ENCODE measurements at regions not wholly inside any gene's neighbourhood (a gene's known extent, or its start where the extent isn't known, plus 50 kb on each side); places are given as distances from the start of the nearest gene placed in this dataset.

DNA sequence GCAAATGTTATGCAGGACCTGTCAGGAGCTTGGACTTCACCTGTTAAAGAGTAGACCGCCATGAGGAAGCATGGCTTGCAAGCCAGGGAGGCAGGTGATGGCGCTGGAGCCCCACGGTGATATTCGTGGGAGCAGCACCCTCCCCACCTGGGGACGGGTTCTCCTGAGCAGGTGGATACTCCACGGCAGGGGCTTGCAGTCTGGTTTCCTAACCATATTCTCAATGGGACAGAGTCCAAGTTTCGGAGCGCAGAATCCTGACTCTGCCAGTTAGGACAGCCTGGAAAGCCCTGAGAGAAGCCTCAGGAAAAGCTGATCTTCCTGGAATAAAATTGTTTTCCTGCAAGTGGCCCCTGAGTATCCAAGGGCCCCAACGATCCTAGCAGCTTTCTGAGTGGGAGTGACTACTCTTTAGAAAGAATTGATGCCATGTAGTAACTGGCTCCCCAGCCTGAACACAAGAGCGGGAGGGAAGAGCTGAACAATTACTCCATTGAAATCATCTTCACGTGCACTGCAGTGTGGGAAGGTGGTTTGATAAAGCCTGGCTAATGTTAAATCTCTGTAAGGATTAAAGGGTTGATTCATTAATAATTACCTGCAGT is 146.3 kb upstream of the RAB4A start:
- TF ChIP-seq, protein P1, sequence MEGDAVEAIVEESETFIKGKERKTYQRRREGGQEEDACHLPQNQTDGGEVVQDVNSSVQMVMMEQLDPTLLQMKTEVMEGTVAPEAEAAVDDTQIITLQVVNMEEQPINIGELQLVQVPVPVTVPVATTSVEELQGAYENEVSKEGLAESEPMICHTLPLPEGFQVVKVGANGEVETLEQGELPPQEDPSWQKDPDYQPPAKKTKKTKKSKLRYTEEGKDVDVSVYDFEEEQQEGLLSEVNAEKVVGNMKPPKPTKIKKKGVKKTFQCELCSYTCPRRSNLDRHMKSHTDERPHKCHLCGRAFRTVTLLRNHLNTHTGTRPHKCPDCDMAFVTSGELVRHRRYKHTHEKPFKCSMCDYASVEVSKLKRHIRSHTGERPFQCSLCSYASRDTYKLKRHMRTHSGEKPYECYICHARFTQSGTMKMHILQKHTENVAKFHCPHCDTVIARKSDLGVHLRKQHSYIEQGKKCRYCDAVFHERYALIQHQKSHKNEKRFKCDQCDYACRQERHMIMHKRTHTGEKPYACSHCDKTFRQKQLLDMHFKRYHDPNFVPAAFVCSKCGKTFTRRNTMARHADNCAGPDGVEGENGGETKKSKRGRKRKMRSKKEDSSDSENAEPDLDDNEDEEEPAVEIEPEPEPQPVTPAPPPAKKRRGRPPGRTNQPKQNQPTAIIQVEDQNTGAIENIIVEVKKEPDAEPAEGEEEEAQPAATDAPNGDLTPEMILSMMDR (IDR thresholded peaks at IDR 0.05; ENCODE audit: low read depth, low read length): no peak
- Histone ChIP-seq H3K4me1 (ENCODE audit: low read length) (peaks cover 31% of the 10 kb centered on the region), H2AFZ (ENCODE audit: low read depth, low read length) (no peak overlapping the region), H3K9ac (ENCODE audit: low read length) (no peak overlapping the region), H3K27me3 (ENCODE audit: low read depth, low read length) (peaks cover 49% of the 10 kb centered on the region), H3K79me2 (ENCODE audit: low read length) (no peaks in the 10 kb centered on the region), H4K20me1 (ENCODE audit: insufficient read depth, low read length) (no peaks in the 10 kb centered on the region), H3K36me3 (replicated peaks; ENCODE audit: low read depth, low read length) (no peaks in the 10 kb centered on the region), H3K4me2 (ENCODE audit: low read length) (no peak overlapping the region), H3K9me3 (ENCODE audit: insufficient read depth, low read length) (no peaks in the 10 kb centered on the region), H3K27ac (ENCODE audit: low read length) (no peak overlapping the region), H3K4me3 (ENCODE audit: low read length) (no peak overlapping the region)

DNA sequence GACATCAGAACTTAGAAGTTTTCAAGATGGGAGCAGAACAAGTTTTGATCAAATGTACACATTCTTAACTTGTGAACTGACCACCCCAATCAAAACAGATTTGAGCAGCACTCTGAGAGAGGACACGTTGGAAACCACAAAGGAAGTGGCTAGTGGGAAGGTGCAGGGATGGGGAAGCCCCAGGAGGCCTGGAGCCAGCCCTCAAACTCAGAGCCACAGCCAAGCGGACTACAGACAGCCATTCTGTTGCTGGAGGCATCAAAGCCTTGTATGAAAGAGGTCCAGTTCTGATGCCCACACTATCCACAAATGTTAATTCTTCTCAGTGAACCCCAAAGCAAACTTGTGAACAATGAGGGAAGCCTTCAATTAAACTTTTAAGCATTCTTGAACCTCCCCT is 143.6 kb upstream of the RAB4A start:
- Histone ChIP-seq H3K4me1 (ENCODE audit: low read length) (peaks cover 38% of the 10 kb centered on the region), H3K27me3 (ENCODE audit: low read depth, low read length) (peaks cover 70% of the 10 kb centered on the region), H3K27ac (ENCODE audit: low read length) (no peak overlapping the region; the same call in 1 of the 2 replicates), H3K9me3 (ENCODE audit: insufficient read depth, low read length) (no peaks in the 10 kb centered on the region), H3K4me2 (ENCODE audit: low read length) (peak overlapping the region; percentile 53), H4K20me1 (ENCODE audit: insufficient read depth, low read length) (no peaks in the 10 kb centered on the region), H3K36me3 (replicated peaks; ENCODE audit: low read depth, low read length) (no peaks in the 10 kb centered on the region), H3K4me3 (ENCODE audit: low read length) (peak overlapping the region; percentile 0; the same call in 1 of the 2 replicates), H3K9ac (ENCODE audit: low read length) (peak overlapping the region; percentile 1; the same call in 1 of the 2 replicates), H2AFZ (ENCODE audit: low read depth, low read length) (peak overlapping the region; percentile 19; the same call in 1 of the 2 replicates), H3K79me2 (ENCODE audit: low read length) (no peaks in the 10 kb centered on the region)
- no peak for TF ChIP-seq EZH2phosphoT487 (IDR thresholded peaks at IDR 0.05; ENCODE audit: low read depth)
- TF ChIP-seq, protein P1 (IDR thresholded peaks at IDR 0.05; ENCODE audit: low read depth, low read length): no peak

DNA sequence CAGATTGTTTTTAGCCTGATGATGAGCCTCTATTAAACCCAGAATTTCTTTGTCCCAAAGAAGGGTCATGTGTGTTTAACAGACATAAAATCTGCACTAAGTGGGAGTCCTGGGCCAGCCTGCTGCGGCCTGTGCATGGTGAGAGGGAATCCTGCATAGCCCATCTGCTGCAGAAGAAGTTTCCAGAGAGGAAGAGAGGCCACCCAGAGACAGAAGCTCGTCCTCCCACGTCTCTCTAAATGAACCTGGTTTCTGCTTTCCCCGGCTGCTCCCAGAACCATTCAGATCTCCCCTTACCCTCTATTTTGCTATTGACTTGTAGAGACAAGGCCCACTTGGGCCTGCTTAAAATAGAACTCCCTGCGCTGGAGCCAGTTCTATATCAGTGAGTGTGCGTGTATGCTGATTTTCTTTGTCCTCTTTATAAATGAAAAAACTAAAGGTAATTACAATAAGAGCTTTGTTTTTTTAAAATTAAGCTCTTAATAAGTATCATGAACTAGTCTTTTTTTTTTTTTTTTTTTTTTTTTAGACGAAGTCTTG is 142.8 kb upstream of the RAB4A start:
- TF ChIP-seq EZH2phosphoT487 (IDR thresholded peaks at IDR 0.05; ENCODE audit: low read depth): no peak
- TF ChIP-seq, protein P1 (IDR thresholded peaks at IDR 0.05; ENCODE audit: low read depth, low read length): no peak
- H3K27me3 ChIP-seq (ENCODE audit: low read depth, low read length): peaks cover 62% of the 10 kb centered on the region

DNA sequence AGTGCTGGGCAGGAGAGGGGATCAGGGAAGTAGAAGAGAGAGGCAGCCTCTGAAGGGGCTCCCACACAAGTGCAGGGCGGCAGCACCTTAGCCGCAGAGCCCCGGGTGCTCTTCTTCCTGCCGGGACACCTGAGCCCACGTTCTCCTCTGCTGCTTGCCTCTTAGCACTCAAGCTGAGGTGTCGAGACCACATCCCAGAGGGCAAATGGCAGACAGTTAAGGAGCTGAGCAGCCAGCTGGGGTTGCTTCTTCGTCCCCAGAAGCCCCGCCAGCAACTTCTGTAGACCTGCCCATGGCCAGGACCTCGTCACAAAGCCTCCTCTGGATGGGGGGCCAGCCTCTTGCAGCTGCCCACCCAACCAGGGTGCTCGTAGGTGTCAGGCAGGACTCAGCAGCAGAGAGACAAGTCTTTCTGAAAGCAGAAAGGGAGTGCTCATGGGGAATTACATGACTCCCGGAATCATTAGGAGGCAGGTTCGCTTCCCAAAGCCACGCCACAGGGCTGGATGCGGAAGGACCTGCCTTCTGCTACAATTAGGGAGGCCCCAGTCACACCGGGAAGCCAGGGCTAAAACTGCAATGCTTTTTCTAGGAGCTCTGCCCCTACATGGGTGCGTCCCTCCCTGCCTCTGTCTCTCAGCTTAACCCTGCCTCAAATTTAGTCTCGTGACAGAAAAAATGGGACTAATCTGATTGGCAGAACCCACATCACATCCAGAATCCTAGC is 141.4 kb upstream of the RAB4A start:
- peak overlapping the region; percentile 63 for H3K4me2 ChIP-seq (ENCODE audit: low read length)
- no peaks in the 10 kb centered on the region for H3K79me2 ChIP-seq (ENCODE audit: low read length)
- peak overlapping the region; percentile 10; the same call in 1 of the 2 replicates for H3K9ac ChIP-seq (ENCODE audit: low read length)
- no peak overlapping the region for H3K27ac ChIP-seq (ENCODE audit: low read length)
- H4K20me1 ChIP-seq (ENCODE audit: insufficient read depth, low read length): no peaks in the 10 kb centered on the region
- H3K9me3 ChIP-seq (ENCODE audit: insufficient read depth, low read length): peaks cover 12% of the 10 kb centered on the region; the same call in 1 of the 2 replicates
- H2AFZ ChIP-seq (ENCODE audit: low read depth, low read length): peak overlapping the region; percentile 28; the same call in 1 of the 2 replicates
- H3K4me1 ChIP-seq (ENCODE audit: low read length): peaks cover 51% of the 10 kb centered on the region
- no peaks in the 10 kb centered on the region for H3K36me3 ChIP-seq (replicated peaks; ENCODE audit: low read depth, low read length)
- peak overlapping the region; percentile 55 for H3K4me3 ChIP-seq (ENCODE audit: low read length)
- H3K27me3 ChIP-seq (ENCODE audit: low read depth, low read length): peaks cover 49% of the 10 kb centered on the region
- TF ChIP-seq EZH2phosphoT487 (IDR thresholded peaks at IDR 0.05; ENCODE audit: low read depth): no peak
- TF ChIP-seq, protein P1 (IDR thresholded peaks at IDR 0.05; ENCODE audit: low read depth, low read length): no peak

More for the DNA sequence above, 142.8 kb upstream of the RAB4A start:
- Histone ChIP-seq H3K4me1 (ENCODE audit: low read length) (peaks cover 41% of the 10 kb centered on the region), H2AFZ (ENCODE audit: low read depth, low read length) (no peak overlapping the region), H3K79me2 (ENCODE audit: low read length) (no peaks in the 10 kb centered on the region), H4K20me1 (ENCODE audit: insufficient read depth, low read length) (no peaks in the 10 kb centered on the region), H3K36me3 (replicated peaks; ENCODE audit: low read depth, low read length) (no peaks in the 10 kb centered on the region), H3K9me3 (ENCODE audit: insufficient read depth, low read length) (peaks cover 2% of the 10 kb centered on the region; the same call in 1 of the 2 replicates), H3K27ac (ENCODE audit: low read length) (no peak overlapping the region; the same call in 1 of the 2 replicates), H3K4me2 (ENCODE audit: low read length) (peak overlapping the region; percentile 53), H3K4me3 (ENCODE audit: low read length) (no peak overlapping the region), H3K9ac (ENCODE audit: low read length) (peak overlapping the region; percentile 1; the same call in 1 of the 2 replicates)

Data from OCI-LY3 (cell line).